Epithelial cell of proximal tubule (primary cell): ENCODE measurements at regions not wholly inside any gene's neighbourhood (a gene's known extent, or its start where the extent isn't known, plus 50 kb on each side); places are given as distances from the start of the nearest gene placed in this dataset.
"Not testable (repeated sequence)": the region's sequence is repeated elsewhere in the genome, so short reads cannot be mapped to it uniquely, and the experiment has no call there.

Source experiments
- DNase-seq: peaks from one replicate; pipeline ENCODE4 v3.0.0-alpha.2; 2011; ENCODE audit warnings: low read depth
- H3K4me3 ChIP-seq: 2 replicates; pipeline ENCODE4 v1.5.1; 2011; ENCODE audit warnings: low read depth, mild to moderate bottlenecking, low read length
- TF ChIP-seq, protein P1 (sequence below): conservative IDR thresholded peaks from 2 replicates; pipeline ENCODE4 v1.5.1; 2012; ENCODE audit warnings: low read depth, mild to moderate bottlenecking, low read length

DNA sequence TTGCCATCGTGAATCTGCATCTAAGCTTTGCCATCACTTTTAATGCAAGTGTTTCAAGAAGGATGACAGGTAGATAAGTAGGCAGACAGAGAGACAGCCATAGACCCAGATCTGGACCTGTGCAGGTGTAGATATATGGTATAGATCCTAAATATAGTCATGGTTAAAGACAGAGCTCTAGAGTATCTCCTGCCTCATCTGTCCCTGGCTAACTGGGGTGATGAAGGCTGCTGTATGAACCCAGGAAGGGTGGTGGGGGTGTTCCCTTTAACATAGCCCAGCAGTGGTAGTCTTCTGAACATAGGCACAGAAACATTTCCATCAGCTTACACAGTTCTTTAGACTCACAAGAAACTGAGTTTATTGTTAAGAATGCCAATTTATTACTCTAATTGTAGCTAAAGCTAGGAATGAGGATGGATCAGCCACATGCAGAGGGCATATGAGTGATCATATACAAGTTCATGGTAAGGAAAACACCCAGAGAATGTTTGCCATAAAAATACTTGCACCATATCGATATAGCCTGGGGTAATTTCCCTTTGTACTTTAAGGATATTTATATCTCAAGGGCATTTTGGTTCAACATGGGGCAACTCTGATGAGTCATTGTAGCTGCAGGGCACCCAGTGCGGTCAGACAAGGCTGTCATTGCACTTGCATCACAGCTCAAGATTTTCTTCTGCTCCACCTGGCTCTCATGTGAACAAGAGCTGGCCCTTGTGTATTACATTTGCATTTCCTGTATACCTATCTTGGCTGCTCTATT is 587.2 kb downstream of the EPM2A start:
- H3K4me3 ChIP-seq: no peak overlapping the region
- TF ChIP-seq, protein P1, sequence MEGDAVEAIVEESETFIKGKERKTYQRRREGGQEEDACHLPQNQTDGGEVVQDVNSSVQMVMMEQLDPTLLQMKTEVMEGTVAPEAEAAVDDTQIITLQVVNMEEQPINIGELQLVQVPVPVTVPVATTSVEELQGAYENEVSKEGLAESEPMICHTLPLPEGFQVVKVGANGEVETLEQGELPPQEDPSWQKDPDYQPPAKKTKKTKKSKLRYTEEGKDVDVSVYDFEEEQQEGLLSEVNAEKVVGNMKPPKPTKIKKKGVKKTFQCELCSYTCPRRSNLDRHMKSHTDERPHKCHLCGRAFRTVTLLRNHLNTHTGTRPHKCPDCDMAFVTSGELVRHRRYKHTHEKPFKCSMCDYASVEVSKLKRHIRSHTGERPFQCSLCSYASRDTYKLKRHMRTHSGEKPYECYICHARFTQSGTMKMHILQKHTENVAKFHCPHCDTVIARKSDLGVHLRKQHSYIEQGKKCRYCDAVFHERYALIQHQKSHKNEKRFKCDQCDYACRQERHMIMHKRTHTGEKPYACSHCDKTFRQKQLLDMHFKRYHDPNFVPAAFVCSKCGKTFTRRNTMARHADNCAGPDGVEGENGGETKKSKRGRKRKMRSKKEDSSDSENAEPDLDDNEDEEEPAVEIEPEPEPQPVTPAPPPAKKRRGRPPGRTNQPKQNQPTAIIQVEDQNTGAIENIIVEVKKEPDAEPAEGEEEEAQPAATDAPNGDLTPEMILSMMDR: no peak
- peak; percentile 63 for DNase-seq

DNA sequence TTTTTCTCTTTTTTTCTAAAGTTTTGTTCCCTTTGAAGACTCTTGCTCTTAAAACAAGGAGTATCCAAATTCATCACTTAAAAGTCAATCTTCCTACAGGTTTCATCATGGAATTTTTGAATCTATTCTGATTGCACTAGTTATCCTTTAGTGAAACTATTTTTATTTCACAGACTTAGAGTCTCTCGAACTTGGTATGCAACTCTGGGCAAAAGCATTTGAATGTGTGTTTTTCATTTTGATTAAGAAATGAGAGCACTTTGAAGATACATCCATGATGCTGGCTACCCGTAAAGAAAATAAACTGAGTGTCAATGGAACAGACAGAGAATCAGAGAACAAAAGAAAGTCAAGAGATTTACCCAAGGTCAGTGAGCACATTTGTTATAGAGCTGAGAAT is 586.5 kb downstream of the EPM2A start:
- TF ChIP-seq, protein P1: no peak
- H3K4me3 ChIP-seq: no peak overlapping the region
- DNase-seq: no peak

DNA sequence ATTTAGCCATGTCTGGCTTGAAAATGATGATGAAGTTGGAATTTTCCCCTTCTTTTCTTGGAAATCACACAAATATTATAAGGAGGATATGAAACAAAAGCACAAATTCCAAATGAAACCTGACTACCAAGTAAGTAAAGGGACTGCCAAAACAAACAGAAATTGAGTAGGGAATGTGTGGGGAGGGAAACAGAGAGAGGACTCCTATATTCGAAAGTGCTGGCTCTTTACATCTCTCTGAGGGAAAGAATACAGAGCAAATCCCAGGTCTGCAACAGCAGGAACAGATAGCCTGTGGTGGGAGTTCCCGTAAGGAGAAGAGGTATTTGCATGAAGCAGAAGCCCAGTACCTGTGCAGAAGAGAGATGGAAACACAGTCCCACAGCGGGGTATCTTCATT is 583.7 kb downstream of the EPM2A start:
- H3K4me3 ChIP-seq: no peak overlapping the region
- TF ChIP-seq, protein P1: no peak
- no peak for DNase-seq

DNA sequence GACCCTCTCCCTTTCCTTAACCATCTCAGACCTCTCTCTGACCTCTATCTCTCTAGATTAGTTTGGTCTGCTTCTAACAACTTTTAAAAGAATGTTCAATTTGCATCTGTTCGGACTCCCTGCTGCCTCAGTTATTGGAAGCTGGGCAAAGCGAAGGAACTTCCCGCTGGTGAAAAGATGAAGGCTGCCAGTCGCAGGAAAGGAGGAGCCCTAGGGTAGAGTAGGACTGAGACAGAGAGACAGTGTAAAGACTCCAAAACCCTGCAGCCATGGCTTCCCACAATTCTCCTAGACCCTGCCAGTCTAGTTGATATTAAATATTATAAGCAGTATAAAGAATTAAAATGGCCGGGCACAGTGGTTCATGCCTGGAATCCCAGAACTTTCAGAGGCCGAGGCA is 581.8 kb downstream of the EPM2A start:
- TF ChIP-seq, protein P1: no peak
- no peak overlapping the region for H3K4me3 ChIP-seq
- DNase-seq: no peak

DNA sequence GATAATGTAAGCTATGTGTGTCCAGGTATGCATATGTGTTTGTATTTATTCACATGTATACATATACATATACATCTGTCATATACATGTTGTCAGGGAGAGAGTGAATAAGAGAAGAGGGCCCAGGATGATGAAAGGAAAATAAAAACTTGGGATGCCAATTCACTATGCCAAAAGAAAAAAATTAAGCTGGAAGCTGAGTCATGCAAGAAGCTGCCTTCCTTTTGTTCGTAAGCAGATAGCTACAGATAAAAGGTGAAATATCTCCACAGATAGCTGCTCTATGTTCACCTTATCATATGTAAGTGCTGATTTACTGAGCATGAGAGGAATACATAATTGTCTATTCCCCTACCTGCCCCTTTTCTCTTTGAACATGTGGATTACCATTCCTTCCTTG is 579.9 kb downstream of the EPM2A start:
- no peak for DNase-seq
- H3K4me3 ChIP-seq: no peak overlapping the region
- TF ChIP-seq, protein P1: no peak

DNA sequence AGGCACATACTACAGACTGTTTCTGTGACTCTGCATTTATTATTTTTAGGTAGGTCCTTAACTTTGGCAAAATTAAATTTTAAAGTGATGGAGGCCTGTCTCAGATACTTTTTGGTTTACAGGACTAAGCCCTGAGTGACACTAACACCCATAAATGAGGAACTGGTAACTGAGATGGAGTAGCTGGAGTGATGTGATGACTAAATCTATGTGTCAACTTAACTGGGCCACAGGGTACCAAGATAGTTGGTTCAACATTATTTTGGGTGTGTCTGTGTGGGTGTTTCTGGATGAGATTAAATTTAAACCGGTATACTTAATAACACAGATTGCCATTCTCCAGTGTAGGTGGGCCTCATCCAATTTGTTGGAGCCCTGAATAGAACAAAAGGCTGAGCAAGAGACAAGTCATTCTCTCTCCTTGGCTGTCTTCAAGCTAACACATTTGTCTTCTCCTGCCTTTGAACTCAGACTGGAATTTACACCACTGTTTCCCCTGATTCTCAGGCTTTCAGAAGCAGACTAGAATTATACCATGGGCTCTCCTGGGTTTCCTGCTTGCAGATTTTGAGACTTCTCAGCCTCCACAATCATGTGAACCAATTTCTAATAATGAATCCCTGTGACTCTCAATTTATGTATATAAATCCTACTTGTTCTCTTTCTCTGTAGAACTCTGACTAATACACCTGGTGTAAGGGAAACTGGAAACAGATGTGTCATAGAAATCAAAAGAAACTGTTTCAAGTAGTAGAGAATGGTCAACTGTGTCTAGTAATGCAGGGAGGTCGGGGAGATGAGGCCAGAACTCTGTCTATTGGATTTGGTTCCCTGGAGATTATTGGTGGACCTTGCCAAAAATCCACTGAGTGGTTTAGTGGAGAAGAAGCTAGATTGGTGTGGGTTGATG is 579.2 kb downstream of the EPM2A start:
- H3K4me3 ChIP-seq: no peak overlapping the region
- TF ChIP-seq, protein P1: no peak
- no peak for DNase-seq

DNA sequence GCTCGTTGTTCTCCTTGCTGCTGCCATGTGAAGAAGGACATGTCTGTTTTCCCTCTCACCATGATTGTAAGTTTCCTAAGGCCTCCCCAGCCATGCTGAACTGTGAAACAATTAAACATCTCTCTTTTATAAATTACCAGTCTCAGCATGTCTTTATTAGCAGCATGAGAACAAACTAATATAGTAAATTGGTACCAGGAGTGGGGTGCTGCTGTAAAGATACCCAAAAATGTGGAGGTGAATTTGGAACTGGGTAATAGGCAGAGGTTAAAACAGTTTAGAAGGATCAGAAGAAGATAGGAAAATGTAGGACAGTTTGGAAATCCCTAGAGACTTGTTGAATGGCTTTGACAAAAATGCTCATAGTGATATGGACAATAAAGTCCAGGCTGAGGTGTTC is 576.7 kb downstream of the EPM2A start:
- not testable (repeated sequence) for H3K4me3 ChIP-seq, DNase-seq
